Subcutaneous abdominal adipose tissue (tissue), 5 donors: ENCODE measurements at regions not wholly inside any gene's neighbourhood (a gene's known extent, or its start where the extent isn't known, plus 50 kb on each side); places are given as distances from the start of the nearest gene placed in this dataset.
A peak's percentile ranks its signal among the peaks of the same experiment; 100 is the strongest.
"Not testable (repeated sequence)": the region's sequence is repeated elsewhere in the genome, so short reads cannot be mapped to it uniquely, and the experiment has no call there.

Experiments used
- H3K27ac ChIP-seq: one replicate; pipeline ENCODE4 v1.7.0; 2013; ENCODE audit warnings: low read depth, mild to moderate bottlenecking, inconsistent platforms, low read length, moderate library complexity
- H3K27me3 ChIP-seq, 5 donors: one replicate each; pipeline ENCODE4 v1.7.0; 2013; ENCODE audit warnings: low read length in 5 of 5, inconsistent platforms in 1 of 5; ENCODE audit not compliant: control insufficient read depth in 5 of 5, insufficient read depth in 4 of 5
- H3K36me3 ChIP-seq, 5 donors: one replicate each; pipeline ENCODE4 v1.7.0; 2013; ENCODE audit warnings: low read length in 5 of 5; ENCODE audit not compliant: control insufficient read depth in 5 of 5, insufficient read depth in 5 of 5
- H3K4me1 ChIP-seq, 5 donors: one replicate each; pipeline ENCODE4 v1.7.0; 2013; ENCODE audit warnings: low read length in 5 of 5, mild to moderate bottlenecking in 3 of 5, moderate library complexity in 1 of 5; ENCODE audit not compliant: control insufficient read depth in 5 of 5, insufficient read depth in 5 of 5
- H3K4me3 ChIP-seq, 5 donors: one replicate each; pipeline ENCODE4 v1.7.0; 2013; ENCODE audit warnings: low read length in 5 of 5, low read depth in 1 of 5
- H3K9ac ChIP-seq, 5 donors: one replicate each; pipeline ENCODE4 v1.7.0; 2013; ENCODE audit warnings: low read length in 5 of 5, mild to moderate bottlenecking in 4 of 5, moderate library complexity in 3 of 5
- H3K9me3 ChIP-seq, 5 donors: one replicate each; pipeline ENCODE4 v1.7.0; 2013; ENCODE audit warnings: low read length in 5 of 5; ENCODE audit not compliant: control insufficient read depth in 5 of 5
- donor health status: healthy.
- donor health status: healthy.
- donor health status: healthy.
- donor health status: healthy.
- donor health status: healthy.

- Histone ChIP-seq H3K36me3 (peaks cover 15 to 55% (median 40%) of the 10 kb centered on the region in 5 donors), H3K4me3 (no peak overlapping the region)
Measured at GRCh38 chr6:144468709-144469108, 183.6 kb downstream of the UTRN start.

GRCh38 chr6:144469144-144469575, 184.0 kb downstream of the UTRN start:
- no peak overlapping the region for H3K4me3 ChIP-seq
- H3K4me1 ChIP-seq, result peaks cover 0 to 11% (median 7%) of the 10 kb centered on the region in 5 donors
- no peaks in the 10 kb centered on the region for H3K9me3 ChIP-seq
- peaks cover 17 to 54% (median 39%) of the 10 kb centered on the region in 5 donors for H3K36me3 ChIP-seq
- H3K27ac ChIP-seq, result no peak overlapping the region
- no peaks in the 10 kb centered on the region for H3K27me3 ChIP-seq
- H3K9ac ChIP-seq, result no peak overlapping the region

More at GRCh38 chr6:144468709-144469108, 183.6 kb downstream of the UTRN start:
- Histone ChIP-seq H3K9me3 (no peaks in the 10 kb centered on the region), H3K9ac (no peak overlapping the region), H3K4me1 (peaks cover 0 to 11% (median 7%) of the 10 kb centered on the region in 5 donors), H3K27me3 (no peaks in the 10 kb centered on the region), H3K27ac (no peak overlapping the region)

- H3K9ac ChIP-seq, H3K9me3 ChIP-seq, H3K27me3 ChIP-seq, H3K27ac ChIP-seq, H3K4me3 ChIP-seq: not testable (repeated sequence)
- H3K4me1 ChIP-seq, result peaks cover 0 to 11% (median 7%) of the 10 kb centered on the region in 5 donors
- H3K36me3 ChIP-seq, result peaks cover 27 to 55% (median 41%) of the 10 kb centered on the region in 5 donors
Measured at GRCh38 chr6:144470201-144470600, 185.1 kb downstream of the UTRN start.

GRCh38 chr6:144471986-144472385, 186.9 kb downstream of the UTRN start:
- Histone ChIP-seq H3K36me3 (peaks cover 28 to 64% (median 50%) of the 10 kb centered on the region in 5 donors), H3K27ac (no peak overlapping the region), H3K4me1 (peaks cover 0 to 11% (median 7%) of the 10 kb centered on the region in 5 donors), H3K27me3 (no peaks in the 10 kb centered on the region), H3K4me3 (no peak overlapping the region), H3K9me3 (no peaks in the 10 kb centered on the region), H3K9ac (no peak overlapping the region)

- Histone ChIP-seq H3K27ac (no peak overlapping the region), H3K9ac (no peak overlapping the region), H3K4me1 (peaks cover 3 to 9% (median 5%) of the 10 kb centered on the region in 5 donors), H3K4me3 (no peak overlapping the region), H3K9me3 (no peaks in the 10 kb centered on the region), H3K36me3 (peaks cover 32 to 58% (median 37%) of the 10 kb centered on the region in 5 donors), H3K27me3 (no peaks in the 10 kb centered on the region)
Measured at GRCh38 chr6:144474290-144474689, 189.2 kb downstream of the UTRN start.

- Histone ChIP-seq H3K9me3 (no peaks in the 10 kb centered on the region), H3K4me1 (peaks cover 3 to 12% (median 5%) of the 10 kb centered on the region in 5 donors), H3K36me3 (peaks cover 30 to 59% (median 37%) of the 10 kb centered on the region in 5 donors), H3K27me3 (no peaks in the 10 kb centered on the region), H3K27ac (no peak overlapping the region), H3K9ac (no peak overlapping the region), H3K4me3 (no peak overlapping the region)
Measured at GRCh38 chr6:144474904-144475303, 189.8 kb downstream of the UTRN start.

- H3K27ac ChIP-seq, result no peak overlapping the region
- peaks cover 3 to 14% (median 5%) of the 10 kb centered on the region in 5 donors for H3K4me1 ChIP-seq
- no peak overlapping the region for H3K4me3 ChIP-seq
- no peaks in the 10 kb centered on the region for H3K9me3 ChIP-seq
- H3K9ac ChIP-seq, result no peak overlapping the region
- peaks cover 35 to 64% (median 41%) of the 10 kb centered on the region in 5 donors for H3K36me3 ChIP-seq
- no peaks in the 10 kb centered on the region for H3K27me3 ChIP-seq
Measured at GRCh38 chr6:144475411-144475810, 190.3 kb downstream of the UTRN start.

GRCh38 chr6:144476286-144476685, 191.2 kb downstream of the UTRN start:
- Histone ChIP-seq H3K27ac (no peak overlapping the region), H3K36me3 (peaks cover 39 to 67% (median 44%) of the 10 kb centered on the region in 5 donors), H3K9ac (no peak overlapping the region), H3K4me3 (no peak overlapping the region), H3K9me3 (no peaks in the 10 kb centered on the region), H3K4me1 (peaks cover 3 to 14% (median 5%) of the 10 kb centered on the region in 5 donors), H3K27me3 (no peaks in the 10 kb centered on the region)

- H3K27ac ChIP-seq, result no peak overlapping the region
- no peaks in the 10 kb centered on the region for H3K9me3 ChIP-seq
- no peak overlapping the region for H3K4me3 ChIP-seq
- H3K9ac ChIP-seq, result no peak overlapping the region
- peaks cover 3 to 14% (median 5%) of the 10 kb centered on the region in 5 donors for H3K4me1 ChIP-seq
- H3K36me3 ChIP-seq, result peaks cover 38 to 61% (median 39%) of the 10 kb centered on the region in 5 donors
- H3K27me3 ChIP-seq, result no peaks in the 10 kb centered on the region
Measured at GRCh38 chr6:144477396-144477795, 192.3 kb downstream of the UTRN start.

GRCh38 chr6:144477856-144478255, 192.7 kb downstream of the UTRN start:
- no peak overlapping the region for H3K9ac ChIP-seq
- peaks cover 3 to 14% (median 5%) of the 10 kb centered on the region in 5 donors for H3K4me1 ChIP-seq
- H3K27me3 ChIP-seq, result no peaks in the 10 kb centered on the region
- H3K9me3 ChIP-seq, result no peaks in the 10 kb centered on the region
- peaks cover 36 to 59% (median 39%) of the 10 kb centered on the region in 5 donors for H3K36me3 ChIP-seq
- peak overlapping the region; percentile 61 for H3K27ac ChIP-seq
- no peak overlapping the region for H3K4me3 ChIP-seq
